CD4-positive, alpha-beta T cell (primary cell): ENCODE measurements at regions not wholly inside any gene's neighbourhood (a gene's known extent, or its start where the extent isn't known, plus 50 kb on each side); places are given as distances from the start of the nearest gene placed in this dataset.

Source experiments
- ATAC-seq: fragments of 200-7000 bp; cut with Tn5 transposase; one replicate; pipeline ENCODE4 v1.10.0; 2022; ENCODE audit warnings: mild to moderate bottlenecking; ENCODE audit not compliant: poor library complexity
- CTCF ChIA-PET: fragments of 350-600 bp; sonication (Branson Sonifier 250); formaldehyde crosslinking; loops from one replicate; lab custom pipeline; 2021; ENCODE audit warnings: antibody characterized with exemption, inconsistent platforms; lab: Charles Lee
- POLR2A ChIA-PET: fragments of 350-600 bp; sonication (Branson Sonifier 250); formaldehyde crosslinking; loops from one replicate; lab custom pipeline; 2021; ENCODE audit warnings: antibody characterized with exemption, inconsistent platforms; lab: Charles Lee
- DNase-seq, 14 experiments: peaks; one replicate each; pipeline ENCODE4 v3.0.0-alpha.2; 2013 to 2020; ENCODE audit warnings: mixed read lengths in 2 of 14
- H3K27ac ChIP-seq, 2 donors: one replicate each; pipeline versions ENCODE4 v1.5.1 to v1.7.0; 2013; ENCODE audit warnings: low read length in 2 of 2, low read depth in 1 of 2, mild to moderate bottlenecking in 1 of 2
- H3K27me3 ChIP-seq, 2 experiments: 1 replicate in 1 of 2; 2 replicates in 1 of 2; pipeline versions ENCODE4 v1.6.1 to v1.7.0; 2013; ENCODE audit warnings: low read length in 2 of 2, control low read depth in 1 of 2, mild to moderate bottlenecking in 1 of 2, moderate library complexity in 1 of 2; ENCODE audit not compliant: insufficient read depth in 2 of 2, control insufficient read depth in 1 of 2
- H3K36me3 ChIP-seq: one replicate; pipeline ENCODE4 v1.6.1; 2013; ENCODE audit warnings: low read length, control low read depth; ENCODE audit not compliant: insufficient read depth
- H3K4me1 ChIP-seq: one replicate; pipeline ENCODE4 v1.6.1; 2013; ENCODE audit warnings: low read length, control low read depth; ENCODE audit not compliant: insufficient read depth
- H3K4me3 ChIP-seq: one replicate; pipeline ENCODE4 v1.5.1; 2013; ENCODE audit warnings: mild to moderate bottlenecking, low read length, moderate library complexity
- H3K9me3 ChIP-seq, 2 experiments: 1 replicate in 1 of 2; 2 replicates in 1 of 2; pipeline versions ENCODE4 v1.6.1 to v1.7.0; 2013; ENCODE audit warnings: low read length in 2 of 2, mild to moderate bottlenecking in 2 of 2, control low read depth in 1 of 2, moderate library complexity in 1 of 2; ENCODE audit not compliant: control insufficient read depth in 1 of 2, insufficient read depth in 1 of 2
- H3K27ac Mint-ChIP-seq: one replicate; pipeline ENCODE4 v1.8.0; 2020; ENCODE audit warnings: mixed read lengths
- H3K27me3 Mint-ChIP-seq: one replicate; pipeline ENCODE4 v1.8.0; 2021; ENCODE audit warnings: mixed read lengths
- H3K36me3 Mint-ChIP-seq: one replicate; pipeline ENCODE4 v1.8.0; 2021; ENCODE audit warnings: low read depth, mixed read lengths
- H3K4me1 Mint-ChIP-seq: one replicate; pipeline ENCODE4 v1.8.0; 2021; ENCODE audit warnings: low read depth, mixed read lengths
- H3K4me3 Mint-ChIP-seq: one replicate; pipeline ENCODE4 v1.8.0; 2020; ENCODE audit warnings: mild to moderate bottlenecking, mixed read lengths
- H3K9me3 Mint-ChIP-seq: one replicate; pipeline ENCODE4 v1.8.0; 2020; ENCODE audit warnings: mixed read lengths
- intact Hi-C, 2 experiments: fragments of 100-400 bp; cut with DNase I in 1 of 2; cut with micrococcal nuclease in 1 of 2; formaldehyde crosslinking; loops; one replicate each; pipeline versions ENCODE4 v1.15.1 to v1.9.0; 2023 to 2025; cut with DNase I, micrococcal nuclease
- TF ChIP-seq, protein P1 (sequence below): fragments of 200-600 bp; IDR thresholded peaks from one replicate; pipeline ENCODE4 v1.8.0; 2022; ENCODE audit warnings: antibody characterized with exemption, mild to moderate bottlenecking

DNA sequence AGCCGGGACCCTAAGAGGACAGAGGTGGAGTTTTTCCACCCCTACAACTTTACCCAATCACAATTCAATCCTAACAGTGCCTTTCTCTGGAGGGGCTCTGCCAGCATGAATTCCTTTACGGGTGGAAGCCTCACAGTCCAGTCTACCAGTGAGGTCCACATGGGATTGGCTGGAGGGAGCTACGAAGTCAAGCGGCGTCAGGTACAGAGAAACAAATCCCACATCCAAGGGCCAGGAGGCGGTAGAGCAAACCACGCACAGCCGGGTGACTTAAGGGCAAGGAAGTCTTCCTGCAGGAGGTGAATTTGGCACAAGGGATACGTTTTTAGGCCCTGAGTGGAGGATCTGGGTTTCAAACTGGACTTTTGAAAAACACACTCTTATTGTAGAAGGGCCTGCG, 199.6 kb downstream of the UQCRFS1 start:
- no peaks in the 10 kb centered on the region for H3K27me3 ChIP-seq
- no peaks in the 10 kb centered on the region for H3K36me3 ChIP-seq
- Mint-ChIP-seq H3K36me3 (no peaks in the 10 kb centered on the region), H3K9me3 (no peaks in the 10 kb centered on the region), H3K27ac (no peak overlapping the region), H3K4me1 (no peaks in the 10 kb centered on the region), H3K4me3 (no peak overlapping the region), H3K27me3 (peaks cover 9% of the 10 kb centered on the region)
- peaks cover 0 to 12% of the 10 kb centered on the region in 2 experiments for H3K9me3 ChIP-seq
- H3K4me3 ChIP-seq = no peak overlapping the region
- intact Hi-C loops = no loop called here
- ChIA-PET POLR2A (no interaction called here), CTCF (no interaction called here)
- H3K27ac ChIP-seq = no peak overlapping the region
- TF ChIP-seq, protein P1, sequence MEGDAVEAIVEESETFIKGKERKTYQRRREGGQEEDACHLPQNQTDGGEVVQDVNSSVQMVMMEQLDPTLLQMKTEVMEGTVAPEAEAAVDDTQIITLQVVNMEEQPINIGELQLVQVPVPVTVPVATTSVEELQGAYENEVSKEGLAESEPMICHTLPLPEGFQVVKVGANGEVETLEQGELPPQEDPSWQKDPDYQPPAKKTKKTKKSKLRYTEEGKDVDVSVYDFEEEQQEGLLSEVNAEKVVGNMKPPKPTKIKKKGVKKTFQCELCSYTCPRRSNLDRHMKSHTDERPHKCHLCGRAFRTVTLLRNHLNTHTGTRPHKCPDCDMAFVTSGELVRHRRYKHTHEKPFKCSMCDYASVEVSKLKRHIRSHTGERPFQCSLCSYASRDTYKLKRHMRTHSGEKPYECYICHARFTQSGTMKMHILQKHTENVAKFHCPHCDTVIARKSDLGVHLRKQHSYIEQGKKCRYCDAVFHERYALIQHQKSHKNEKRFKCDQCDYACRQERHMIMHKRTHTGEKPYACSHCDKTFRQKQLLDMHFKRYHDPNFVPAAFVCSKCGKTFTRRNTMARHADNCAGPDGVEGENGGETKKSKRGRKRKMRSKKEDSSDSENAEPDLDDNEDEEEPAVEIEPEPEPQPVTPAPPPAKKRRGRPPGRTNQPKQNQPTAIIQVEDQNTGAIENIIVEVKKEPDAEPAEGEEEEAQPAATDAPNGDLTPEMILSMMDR = no peak
- DNase-seq (no peak), ATAC-seq (no peak)
- no peaks in the 10 kb centered on the region for H3K4me1 ChIP-seq

DNA sequence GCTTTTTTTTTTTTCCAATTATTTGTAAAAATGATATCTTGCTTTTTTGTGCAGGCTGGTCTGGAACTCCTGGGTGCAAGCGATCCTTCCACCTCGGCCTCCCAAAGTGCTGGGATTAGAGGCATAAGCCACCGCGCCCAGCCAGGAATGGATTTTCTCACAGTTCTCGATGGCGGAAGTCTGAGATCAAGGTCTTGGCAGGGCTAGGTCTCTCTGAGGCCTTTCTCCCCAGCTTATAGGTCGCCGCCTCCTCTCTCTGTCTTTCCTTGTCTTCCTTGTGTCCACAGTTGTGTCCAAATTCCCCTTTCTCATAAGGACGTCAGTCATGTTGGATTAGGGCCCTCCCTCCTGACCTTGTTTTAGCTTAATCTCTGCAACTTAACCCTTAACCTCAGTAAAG, 200.5 kb downstream of the UQCRFS1 start:
- Histone ChIP-seq H3K9me3 (peaks cover 0 to 20% of the 10 kb centered on the region in 2 experiments), H3K4me3 (no peak overlapping the region), H3K36me3 (no peaks in the 10 kb centered on the region), H3K27me3 (no peaks in the 10 kb centered on the region), H3K27ac (no peak overlapping the region), H3K4me1 (no peaks in the 10 kb centered on the region)
- POLR2A ChIA-PET = no interaction called here
- Mint-ChIP-seq H3K4me3 (no peak overlapping the region), H3K36me3 (no peaks in the 10 kb centered on the region), H3K9me3 (no peaks in the 10 kb centered on the region), H3K27ac (no peak overlapping the region), H3K4me1 (no peaks in the 10 kb centered on the region), H3K27me3 (peaks cover 6% of the 10 kb centered on the region)
- CTCF ChIA-PET = no interaction called here
- TF ChIP-seq, protein P1 = no peak
- DNase-seq (no peak), ATAC-seq (no peak)
- intact Hi-C loops = no loop called here

DNA sequence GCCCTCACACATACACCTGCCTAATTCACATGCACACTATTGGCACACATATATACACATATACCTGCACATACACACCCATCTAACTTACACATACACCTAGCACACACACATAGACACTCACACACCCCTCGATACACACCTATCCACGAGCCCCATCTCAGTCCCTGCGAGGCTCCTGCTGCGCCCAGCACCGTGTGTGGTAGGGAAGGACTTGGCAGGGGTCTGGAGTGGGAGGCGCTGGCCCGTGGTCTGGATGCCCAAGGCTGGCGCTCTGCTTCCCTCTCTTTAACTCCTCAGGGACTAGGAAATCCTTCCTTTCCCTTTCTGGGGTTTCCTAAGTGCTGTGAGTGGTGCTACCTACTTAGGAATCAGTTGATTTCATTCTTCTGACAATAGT, 202.7 kb downstream of the UQCRFS1 start:
- ATAC-seq (no peak), DNase-seq (no peak)
- ChIA-PET CTCF (no interaction called here), POLR2A (no interaction called here)
- Histone ChIP-seq H3K36me3 (no peaks in the 10 kb centered on the region), H3K27ac (no peak overlapping the region), H3K9me3 (peaks cover 0 to 22% of the 10 kb centered on the region in 2 experiments), H3K27me3 (no peaks in the 10 kb centered on the region), H3K4me3 (no peak overlapping the region), H3K4me1 (no peaks in the 10 kb centered on the region)
- intact Hi-C loops = no loop called here
- H3K4me3 Mint-ChIP-seq = no peak overlapping the region
- H3K27ac Mint-ChIP-seq = no peak overlapping the region
- TF ChIP-seq, protein P1 = no peak
- peaks cover 6% of the 10 kb centered on the region for H3K27me3 Mint-ChIP-seq
- H3K4me1 Mint-ChIP-seq = no peaks in the 10 kb centered on the region
- no peaks in the 10 kb centered on the region for H3K36me3 Mint-ChIP-seq
- no peaks in the 10 kb centered on the region for H3K9me3 Mint-ChIP-seq
